ENCODE measurements at regions not wholly inside any gene's neighbourhood (a gene's known extent, or its start where the extent isn't known, plus 50 kb on each side); places are given as distances from the start of the nearest gene placed in this dataset.

DNA sequence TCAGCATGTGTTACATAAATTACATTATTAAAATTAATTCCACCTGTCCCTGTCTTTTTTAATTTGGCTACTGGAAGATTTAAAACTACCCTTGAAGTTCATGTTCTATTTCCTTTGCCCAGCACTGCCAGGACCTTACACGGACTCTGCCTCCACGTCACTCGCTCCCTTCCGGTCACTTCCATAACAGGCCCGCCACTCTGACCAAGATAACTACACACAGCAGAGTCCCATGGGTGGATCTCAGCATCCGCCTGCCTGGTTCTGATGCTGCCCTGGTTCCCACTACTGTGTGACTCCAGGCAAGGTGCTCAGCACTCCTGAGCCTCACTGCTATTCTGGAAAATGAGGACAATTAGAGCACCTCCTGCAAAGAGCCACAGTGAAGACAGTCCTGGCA lies 153.3 kb upstream of the ERG start:
- DNase-seq (ENCODE audit: low read depth) = no peak
- H3K4me3 ChIP-seq (ENCODE audit: low read depth, low read length) = no peak overlapping the region
- TF ChIP-seq, protein P1, sequence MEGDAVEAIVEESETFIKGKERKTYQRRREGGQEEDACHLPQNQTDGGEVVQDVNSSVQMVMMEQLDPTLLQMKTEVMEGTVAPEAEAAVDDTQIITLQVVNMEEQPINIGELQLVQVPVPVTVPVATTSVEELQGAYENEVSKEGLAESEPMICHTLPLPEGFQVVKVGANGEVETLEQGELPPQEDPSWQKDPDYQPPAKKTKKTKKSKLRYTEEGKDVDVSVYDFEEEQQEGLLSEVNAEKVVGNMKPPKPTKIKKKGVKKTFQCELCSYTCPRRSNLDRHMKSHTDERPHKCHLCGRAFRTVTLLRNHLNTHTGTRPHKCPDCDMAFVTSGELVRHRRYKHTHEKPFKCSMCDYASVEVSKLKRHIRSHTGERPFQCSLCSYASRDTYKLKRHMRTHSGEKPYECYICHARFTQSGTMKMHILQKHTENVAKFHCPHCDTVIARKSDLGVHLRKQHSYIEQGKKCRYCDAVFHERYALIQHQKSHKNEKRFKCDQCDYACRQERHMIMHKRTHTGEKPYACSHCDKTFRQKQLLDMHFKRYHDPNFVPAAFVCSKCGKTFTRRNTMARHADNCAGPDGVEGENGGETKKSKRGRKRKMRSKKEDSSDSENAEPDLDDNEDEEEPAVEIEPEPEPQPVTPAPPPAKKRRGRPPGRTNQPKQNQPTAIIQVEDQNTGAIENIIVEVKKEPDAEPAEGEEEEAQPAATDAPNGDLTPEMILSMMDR (IDR thresholded peaks at IDR 0.05; ENCODE audit: control insufficient read depth, extremely low read depth, insufficient read depth) = no peak

DNA sequence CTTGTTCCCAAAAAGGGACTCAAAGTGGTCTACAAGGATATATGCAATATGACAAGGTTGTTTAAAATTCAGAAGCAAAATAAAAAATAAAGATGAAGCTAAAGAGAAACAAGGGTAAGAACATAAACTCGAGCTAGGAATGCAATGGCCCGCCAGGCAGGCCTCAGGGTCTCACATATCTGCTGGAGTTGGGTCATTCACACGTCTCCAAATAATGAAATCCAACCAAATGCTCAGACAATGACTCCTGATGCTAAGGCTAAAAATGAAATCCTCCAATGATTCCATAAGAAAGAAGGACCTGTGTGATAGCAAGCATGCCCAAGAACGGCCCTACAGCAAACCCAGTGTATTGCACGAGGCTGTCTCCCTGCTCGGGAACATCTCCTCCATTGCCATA lies 153.3 kb upstream of the ETS2 start:
- TF ChIP-seq, protein P1 (IDR thresholded peaks at IDR 0.05; ENCODE audit: control insufficient read depth, extremely low read depth, insufficient read depth) = no peak

DNA sequence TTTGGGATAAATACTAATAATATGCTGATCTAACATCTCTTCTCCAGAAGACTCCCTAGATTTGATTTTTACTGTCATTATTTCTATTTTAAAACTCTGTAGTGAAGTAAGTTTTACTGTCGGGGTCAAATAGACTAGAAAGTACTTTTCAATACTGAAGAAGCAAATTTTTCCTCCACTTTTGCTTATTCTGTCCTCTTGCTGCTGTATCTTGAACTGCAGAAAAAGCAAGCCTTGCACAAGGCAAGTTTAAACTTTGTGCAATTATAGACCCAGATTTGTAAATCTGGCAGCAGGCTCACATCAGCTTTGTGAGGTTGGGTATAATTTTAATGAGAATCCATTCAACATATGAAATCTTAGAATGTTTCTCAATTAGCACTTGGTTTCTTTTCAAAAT lies 151.1 kb upstream of the ETS2 start:
- TF ChIP-seq, protein P1 (IDR thresholded peaks at IDR 0.05; ENCODE audit: control insufficient read depth, extremely low read depth, insufficient read depth) = no peak
- DNase-seq (ENCODE audit: low read depth) = no peak
- no peak overlapping the region for H3K4me3 ChIP-seq (ENCODE audit: low read depth, low read length)

More for the DNA sequence above, 153.3 kb upstream of the ETS2 start:
- DNase-seq (ENCODE audit: low read depth) = no peak
- no peak overlapping the region for H3K4me3 ChIP-seq (ENCODE audit: low read depth, low read length)

DNA sequence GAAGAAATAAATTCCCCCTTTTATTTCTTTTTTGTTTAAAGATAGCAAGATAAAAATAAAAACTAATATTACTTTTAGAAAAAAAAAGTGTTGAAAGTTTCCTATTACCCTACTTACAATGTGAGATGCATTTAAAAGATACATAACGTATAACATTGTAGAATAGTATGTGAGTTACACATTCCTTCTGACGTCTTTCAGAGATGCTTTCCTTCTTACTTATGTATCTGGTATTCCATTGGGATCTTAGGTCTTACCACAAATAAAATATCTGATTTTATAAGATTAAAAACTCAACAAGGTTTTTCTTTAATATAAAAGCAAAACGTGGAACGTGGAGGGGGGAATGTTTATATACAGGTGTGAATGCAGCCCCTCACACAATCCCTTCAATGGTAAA lies 147.2 kb upstream of the ETS2 start:
- H3K4me3 ChIP-seq (ENCODE audit: low read depth, low read length) = no peak overlapping the region
- no peak for DNase-seq (ENCODE audit: low read depth)
- TF ChIP-seq, protein P1 (IDR thresholded peaks at IDR 0.05; ENCODE audit: control insufficient read depth, extremely low read depth, insufficient read depth) = no peak

DNA sequence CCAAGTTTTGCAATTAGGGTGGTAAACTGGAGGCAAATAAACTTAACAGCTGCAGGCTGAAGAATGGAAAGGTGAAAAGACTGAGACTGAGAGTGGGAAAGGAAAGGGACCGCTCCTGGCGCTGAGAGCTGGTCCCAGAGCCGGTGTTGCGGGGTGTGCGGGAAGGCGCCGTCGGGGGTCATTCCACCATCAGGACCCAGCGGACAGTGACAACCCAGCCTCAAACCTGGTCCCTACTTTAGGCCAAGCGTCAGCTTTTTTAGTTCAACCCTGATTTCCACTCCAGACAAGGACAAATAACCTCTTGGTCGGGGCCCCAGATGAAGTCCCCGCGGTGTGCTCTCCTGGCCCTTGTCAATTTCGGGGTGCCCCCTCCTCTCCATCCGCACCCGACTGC lies 145.8 kb upstream of the ETS2 start:
- TF ChIP-seq, protein P1 (IDR thresholded peaks at IDR 0.05; ENCODE audit: control insufficient read depth, extremely low read depth, insufficient read depth) = no peak
- no peak for DNase-seq (ENCODE audit: low read depth)
- H3K4me3 ChIP-seq (ENCODE audit: low read depth, low read length) = no peak overlapping the region

DNA sequence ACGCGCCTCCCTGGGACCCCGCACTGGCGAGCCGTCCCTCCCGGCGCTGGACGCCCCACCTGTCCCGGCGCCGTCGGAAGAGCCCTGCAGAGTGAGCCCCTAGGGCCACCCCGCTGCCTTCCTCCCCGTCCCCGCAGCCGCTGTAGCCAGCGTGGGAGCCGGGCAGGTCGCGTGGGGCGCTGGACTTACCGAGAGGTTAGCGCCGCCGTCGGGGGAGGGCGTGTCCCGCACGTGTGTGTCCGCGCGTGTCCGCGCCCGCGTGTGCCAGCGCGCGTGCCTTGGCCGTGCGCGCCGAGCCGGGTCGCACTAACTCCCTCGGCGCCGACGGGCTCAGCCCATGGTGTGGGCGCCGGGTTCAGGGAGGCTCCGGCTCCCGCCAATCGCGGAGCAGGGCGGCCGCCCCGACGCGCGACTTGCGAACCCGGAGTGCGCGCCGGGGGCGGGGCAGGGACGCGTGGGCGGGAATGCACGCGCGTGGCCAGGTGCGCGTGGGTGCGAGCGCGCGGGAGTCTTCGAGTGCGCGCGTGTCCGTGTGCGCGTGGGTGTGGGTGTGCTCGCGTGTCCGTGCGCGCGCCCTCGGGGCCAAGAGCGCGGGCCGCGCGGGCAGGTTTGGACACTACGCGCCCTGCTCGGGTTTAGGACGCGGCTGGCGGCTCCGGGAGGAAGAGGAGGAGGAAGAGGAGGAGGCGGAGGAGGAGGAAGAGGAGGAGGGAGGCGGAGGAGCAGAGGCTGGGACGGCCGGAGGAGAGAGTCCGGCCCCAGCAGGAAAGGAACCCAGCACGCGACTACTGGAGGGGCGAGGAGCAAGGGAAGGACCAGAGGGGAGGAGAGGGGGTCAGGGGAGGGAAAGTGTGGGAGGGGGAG lies 145.2 kb upstream of the ETS2 start:
- H3K4me3 ChIP-seq (ENCODE audit: low read depth, low read length) = no peak overlapping the region
- TF ChIP-seq, protein P1 (IDR thresholded peaks at IDR 0.05; ENCODE audit: control insufficient read depth, extremely low read depth, insufficient read depth) = no peak
- no peak for DNase-seq (ENCODE audit: low read depth)
